ENCODE measurements at regions not wholly inside any gene's neighbourhood (a gene's known extent, or its start where the extent isn't known, plus 50 kb on each side); places are given as distances from the start of the nearest gene placed in this dataset.

DNA sequence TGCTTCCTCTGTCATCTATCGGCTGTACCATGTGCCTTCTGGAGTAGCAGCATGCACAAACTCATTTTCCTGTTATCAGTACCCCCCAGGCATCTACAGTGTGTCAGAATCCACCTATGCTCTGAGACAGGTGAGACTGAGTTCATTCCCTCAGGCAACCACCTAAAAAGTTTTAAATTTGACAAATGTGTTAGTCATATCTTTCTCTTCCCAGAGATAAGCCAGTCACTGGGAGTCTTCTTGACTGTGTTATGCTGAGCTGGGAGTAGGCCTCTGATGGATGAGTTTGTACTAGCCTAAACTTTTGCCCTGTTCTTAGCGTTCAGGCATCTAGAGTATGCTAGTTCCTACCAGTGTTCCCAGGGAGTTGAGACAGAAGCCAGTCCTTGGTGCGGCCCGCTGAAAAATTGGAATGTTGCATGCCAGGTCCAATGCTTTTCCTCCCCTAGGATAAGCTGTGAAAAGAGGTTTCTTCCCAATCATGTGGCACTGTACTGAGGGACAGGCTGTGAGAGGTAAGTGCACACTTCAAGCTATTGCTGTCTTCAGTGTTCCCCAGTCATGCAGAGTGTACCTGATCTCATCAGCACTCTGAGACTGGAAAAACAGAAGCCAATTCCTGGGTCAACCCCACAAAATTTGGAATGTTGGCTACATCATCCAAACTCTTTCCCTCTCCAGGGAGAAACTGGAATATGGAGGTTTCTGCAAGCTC is 1202.3 kb downstream of the NCAM2 start:
- TF ChIP-seq, protein P1, sequence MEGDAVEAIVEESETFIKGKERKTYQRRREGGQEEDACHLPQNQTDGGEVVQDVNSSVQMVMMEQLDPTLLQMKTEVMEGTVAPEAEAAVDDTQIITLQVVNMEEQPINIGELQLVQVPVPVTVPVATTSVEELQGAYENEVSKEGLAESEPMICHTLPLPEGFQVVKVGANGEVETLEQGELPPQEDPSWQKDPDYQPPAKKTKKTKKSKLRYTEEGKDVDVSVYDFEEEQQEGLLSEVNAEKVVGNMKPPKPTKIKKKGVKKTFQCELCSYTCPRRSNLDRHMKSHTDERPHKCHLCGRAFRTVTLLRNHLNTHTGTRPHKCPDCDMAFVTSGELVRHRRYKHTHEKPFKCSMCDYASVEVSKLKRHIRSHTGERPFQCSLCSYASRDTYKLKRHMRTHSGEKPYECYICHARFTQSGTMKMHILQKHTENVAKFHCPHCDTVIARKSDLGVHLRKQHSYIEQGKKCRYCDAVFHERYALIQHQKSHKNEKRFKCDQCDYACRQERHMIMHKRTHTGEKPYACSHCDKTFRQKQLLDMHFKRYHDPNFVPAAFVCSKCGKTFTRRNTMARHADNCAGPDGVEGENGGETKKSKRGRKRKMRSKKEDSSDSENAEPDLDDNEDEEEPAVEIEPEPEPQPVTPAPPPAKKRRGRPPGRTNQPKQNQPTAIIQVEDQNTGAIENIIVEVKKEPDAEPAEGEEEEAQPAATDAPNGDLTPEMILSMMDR (conservative IDR thresholded peaks at IDR 0.05), result no peak
- no peak for TF ChIP-seq EZH2 (IDR thresholded peaks at IDR 0.05; ENCODE audit: low read depth)
